ENCODE measurements at regions not wholly inside any gene's neighbourhood (a gene's known extent, or its start where the extent isn't known, plus 50 kb on each side); places are given as distances from the start of the nearest gene placed in this dataset.

GRCh38 chr21:35223480-35224156, 174.5 kb upstream of the RUNX1 start:
- Histone ChIP-seq H3K4me1 (ENCODE audit: control insufficient read depth, insufficient read depth, low read length) (peaks cover 22% of the 10 kb centered on the region), H3K27ac (ENCODE audit: low read depth, low read length) (no peak overlapping the region), H3K4me3 (ENCODE audit: low read depth, low read length) (no peak overlapping the region), H3K9me3 (ENCODE audit: control insufficient read depth, insufficient read depth, low read depth, low read length) (no peaks in the 10 kb centered on the region), H3K27me3 (ENCODE audit: control insufficient read depth, insufficient read depth, low read length) (no peaks in the 10 kb centered on the region), H3K36me3 (ENCODE audit: control insufficient read depth, insufficient read depth, low read length) (no peaks in the 10 kb centered on the region), H3K9ac (ENCODE audit: low read length) (no peak overlapping the region)

- H3K4me1 ChIP-seq (ENCODE audit: control insufficient read depth, insufficient read depth, low read length) = peaks cover 24% of the 10 kb centered on the region
- H3K27me3 ChIP-seq (ENCODE audit: control insufficient read depth, insufficient read depth, low read length) = no peaks in the 10 kb centered on the region
- no peak overlapping the region for H3K9ac ChIP-seq (ENCODE audit: low read length)
- no peak overlapping the region for H3K27ac ChIP-seq (ENCODE audit: low read depth, low read length)
- no peaks in the 10 kb centered on the region for H3K9me3 ChIP-seq (ENCODE audit: control insufficient read depth, insufficient read depth, low read depth, low read length)
- H3K4me3 ChIP-seq (ENCODE audit: low read depth, low read length) = no peak overlapping the region
- H3K36me3 ChIP-seq (ENCODE audit: control insufficient read depth, insufficient read depth, low read length) = no peaks in the 10 kb centered on the region
Observed at GRCh38 chr21:35222541-35222941, 173.4 kb upstream of the RUNX1 start.

- Histone ChIP-seq H3K4me3 (ENCODE audit: low read depth, low read length) (no peak overlapping the region), H3K36me3 (ENCODE audit: control insufficient read depth, insufficient read depth, low read length) (no peaks in the 10 kb centered on the region), H3K9me3 (ENCODE audit: control insufficient read depth, insufficient read depth, low read depth, low read length) (no peaks in the 10 kb centered on the region), H3K27ac (ENCODE audit: low read depth, low read length) (no peak overlapping the region), H3K9ac (ENCODE audit: low read length) (no peak overlapping the region), H3K4me1 (ENCODE audit: control insufficient read depth, insufficient read depth, low read length) (peaks cover 24% of the 10 kb centered on the region), H3K27me3 (ENCODE audit: control insufficient read depth, insufficient read depth, low read length) (no peaks in the 10 kb centered on the region)
Observed at GRCh38 chr21:35222021-35222420, 172.9 kb upstream of the RUNX1 start.

- no peak overlapping the region for H3K27ac ChIP-seq (ENCODE audit: low read depth, low read length)
- H3K36me3 ChIP-seq (ENCODE audit: control insufficient read depth, insufficient read depth, low read length) = no peaks in the 10 kb centered on the region
- no peak overlapping the region for H3K4me3 ChIP-seq (ENCODE audit: low read depth, low read length)
- H3K9ac ChIP-seq (ENCODE audit: low read length) = no peak overlapping the region
- H3K9me3 ChIP-seq (ENCODE audit: control insufficient read depth, insufficient read depth, low read depth, low read length) = no peaks in the 10 kb centered on the region
- peaks cover 12% of the 10 kb centered on the region for H3K4me1 ChIP-seq (ENCODE audit: control insufficient read depth, insufficient read depth, low read length)
- no peaks in the 10 kb centered on the region for H3K27me3 ChIP-seq (ENCODE audit: control insufficient read depth, insufficient read depth, low read length)
Observed at GRCh38 chr21:35220301-35220700, 171.2 kb upstream of the RUNX1 start.

DNA sequence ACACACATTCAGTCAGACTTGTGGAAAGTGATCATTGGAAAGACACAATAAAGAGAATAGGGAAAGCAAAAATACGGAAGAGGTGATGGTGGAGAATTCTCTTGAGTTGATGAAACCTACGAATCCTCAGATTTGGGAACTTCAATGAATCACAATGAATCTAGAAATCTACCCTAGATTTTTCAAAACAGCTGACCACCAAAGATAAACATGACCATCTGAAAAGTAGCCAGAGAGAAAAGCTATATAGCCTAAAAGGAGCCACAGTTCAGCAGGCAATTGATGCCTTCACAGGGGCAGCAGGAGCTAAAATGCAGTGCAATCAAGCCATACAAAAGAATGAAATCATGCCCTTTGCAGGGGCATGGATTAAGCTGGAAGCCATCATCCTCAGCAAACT, 170.6 kb upstream of the RUNX1 start:
- Histone ChIP-seq H3K9ac (ENCODE audit: low read length) (no peak overlapping the region), H3K36me3 (ENCODE audit: control insufficient read depth, insufficient read depth, low read length) (no peaks in the 10 kb centered on the region), H3K4me3 (ENCODE audit: low read depth, low read length) (no peak overlapping the region), H3K27ac (ENCODE audit: low read depth, low read length) (no peak overlapping the region), H3K4me1 (ENCODE audit: control insufficient read depth, insufficient read depth, low read length) (peaks cover 12% of the 10 kb centered on the region), H3K27me3 (ENCODE audit: control insufficient read depth, insufficient read depth, low read length) (no peaks in the 10 kb centered on the region), H3K9me3 (ENCODE audit: control insufficient read depth, insufficient read depth, low read depth, low read length) (no peaks in the 10 kb centered on the region)

DNA sequence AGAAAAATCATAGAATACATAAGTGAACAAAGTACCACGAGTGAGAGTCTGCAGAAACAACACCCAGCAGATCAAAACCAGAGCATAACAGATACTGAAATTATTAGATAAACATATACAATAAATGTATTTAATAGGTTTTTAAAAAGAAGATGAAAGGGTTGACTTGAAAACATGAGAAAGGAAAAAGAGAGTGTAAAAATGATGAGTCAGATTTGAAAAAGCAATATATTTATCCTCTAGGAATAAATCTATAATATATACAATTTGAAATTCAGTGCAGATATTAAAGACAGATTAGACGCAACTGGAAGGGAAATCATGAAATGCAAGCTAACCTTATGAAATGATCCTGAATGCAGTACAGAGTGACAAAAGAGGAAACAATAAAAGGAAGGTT, 170.2 kb upstream of the RUNX1 start:
- no peak overlapping the region for H3K27ac ChIP-seq (ENCODE audit: low read depth, low read length)
- H3K4me3 ChIP-seq (ENCODE audit: low read depth, low read length) = no peak overlapping the region
- no peaks in the 10 kb centered on the region for H3K27me3 ChIP-seq (ENCODE audit: control insufficient read depth, insufficient read depth, low read length)
- no peaks in the 10 kb centered on the region for H3K36me3 ChIP-seq (ENCODE audit: control insufficient read depth, insufficient read depth, low read length)
- H3K9me3 ChIP-seq (ENCODE audit: control insufficient read depth, insufficient read depth, low read depth, low read length) = no peaks in the 10 kb centered on the region
- no peak overlapping the region for H3K9ac ChIP-seq (ENCODE audit: low read length)
- peaks cover 12% of the 10 kb centered on the region for H3K4me1 ChIP-seq (ENCODE audit: control insufficient read depth, insufficient read depth, low read length)

- no peak overlapping the region for H3K4me3 ChIP-seq (ENCODE audit: low read depth, low read length)
- H3K4me1 ChIP-seq (ENCODE audit: control insufficient read depth, insufficient read depth, low read length) = peaks cover 12% of the 10 kb centered on the region
- peak overlapping the region; percentile 21; the same call in 1 of the 2 replicates for H3K27ac ChIP-seq (ENCODE audit: low read depth, low read length)
- H3K27me3 ChIP-seq (ENCODE audit: control insufficient read depth, insufficient read depth, low read length) = no peaks in the 10 kb centered on the region
- H3K9me3 ChIP-seq (ENCODE audit: control insufficient read depth, insufficient read depth, low read depth, low read length) = no peaks in the 10 kb centered on the region
- no peak overlapping the region for H3K9ac ChIP-seq (ENCODE audit: low read length)
- no peaks in the 10 kb centered on the region for H3K36me3 ChIP-seq (ENCODE audit: control insufficient read depth, insufficient read depth, low read length)
Observed at GRCh38 chr21:35217504-35218060, 168.5 kb upstream of the RUNX1 start.

DNA sequence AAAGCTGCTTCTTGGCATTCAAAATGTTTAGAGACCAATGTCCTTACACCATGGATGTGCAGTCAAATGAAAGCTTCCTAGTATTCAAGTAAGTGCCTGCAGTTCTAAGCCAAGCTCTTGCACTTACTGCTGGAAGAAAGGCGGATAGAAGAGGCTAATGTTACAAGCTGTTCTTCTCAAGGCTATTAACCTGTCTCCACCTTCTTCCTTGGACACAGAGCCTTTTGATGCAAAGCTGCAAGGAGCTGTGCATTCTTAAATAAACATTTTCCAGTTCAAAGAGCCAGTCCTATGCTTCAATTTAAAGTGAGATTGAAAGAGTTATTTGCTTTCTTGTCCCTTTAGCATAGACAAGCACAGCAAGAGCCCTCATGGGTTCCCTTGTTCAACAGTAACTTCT, 167.9 kb upstream of the RUNX1 start:
- Histone ChIP-seq H3K27ac (ENCODE audit: low read depth, low read length) (peak overlapping the region; percentile 21; the same call in 1 of the 2 replicates), H3K4me1 (ENCODE audit: control insufficient read depth, insufficient read depth, low read length) (peaks cover 12% of the 10 kb centered on the region), H3K9ac (ENCODE audit: low read length) (no peak overlapping the region), H3K36me3 (ENCODE audit: control insufficient read depth, insufficient read depth, low read length) (no peaks in the 10 kb centered on the region), H3K9me3 (ENCODE audit: control insufficient read depth, insufficient read depth, low read depth, low read length) (no peaks in the 10 kb centered on the region), H3K27me3 (ENCODE audit: control insufficient read depth, insufficient read depth, low read length) (no peaks in the 10 kb centered on the region), H3K4me3 (ENCODE audit: low read depth, low read length) (no peak overlapping the region)

- Histone ChIP-seq H3K9ac (ENCODE audit: low read length) (no peak overlapping the region), H3K4me1 (ENCODE audit: control insufficient read depth, insufficient read depth, low read length) (peaks cover 12% of the 10 kb centered on the region), H3K9me3 (ENCODE audit: control insufficient read depth, insufficient read depth, low read depth, low read length) (no peaks in the 10 kb centered on the region), H3K27me3 (ENCODE audit: control insufficient read depth, insufficient read depth, low read length) (no peaks in the 10 kb centered on the region), H3K27ac (ENCODE audit: low read depth, low read length) (no peak overlapping the region), H3K36me3 (ENCODE audit: control insufficient read depth, insufficient read depth, low read length) (no peaks in the 10 kb centered on the region), H3K4me3 (ENCODE audit: low read depth, low read length) (no peak overlapping the region)
Observed at GRCh38 chr21:35215870-35216269, 166.8 kb upstream of the RUNX1 start.

GRCh38 chr21:35212393-35213127, 163.5 kb upstream of the RUNX1 start:
- no peaks in the 10 kb centered on the region for H3K27me3 ChIP-seq (ENCODE audit: control insufficient read depth, insufficient read depth, low read length)
- H3K4me1 ChIP-seq (ENCODE audit: control insufficient read depth, insufficient read depth, low read length) = peaks cover 7% of the 10 kb centered on the region
- no peaks in the 10 kb centered on the region for H3K36me3 ChIP-seq (ENCODE audit: control insufficient read depth, insufficient read depth, low read length)
- H3K27ac ChIP-seq (ENCODE audit: low read depth, low read length) = no peak overlapping the region
- no peak overlapping the region for H3K4me3 ChIP-seq (ENCODE audit: low read depth, low read length)
- H3K9ac ChIP-seq (ENCODE audit: low read length) = no peak overlapping the region
- H3K9me3 ChIP-seq (ENCODE audit: control insufficient read depth, insufficient read depth, low read depth, low read length) = peaks cover 4% of the 10 kb centered on the region; the same call in 1 of the 2 replicates

DNA sequence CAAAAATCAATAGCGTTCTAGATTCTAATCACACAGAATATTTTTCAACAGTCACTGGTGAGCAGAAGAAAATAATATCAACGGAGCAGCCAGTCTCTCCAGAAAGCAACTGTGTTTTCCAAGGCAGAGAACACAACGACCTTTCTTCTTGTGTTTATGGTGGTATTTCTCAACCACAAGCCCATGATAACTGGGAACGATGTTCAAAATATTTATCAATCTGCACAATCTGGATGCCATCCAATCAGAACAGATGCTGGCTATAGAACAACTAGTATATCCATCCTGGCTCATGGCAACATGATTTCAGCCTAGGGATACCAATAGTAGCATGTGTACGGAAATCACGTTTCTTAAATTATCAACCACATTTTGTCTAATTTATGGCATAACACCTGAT, 162.7 kb upstream of the RUNX1 start:
- H3K4me3 ChIP-seq (ENCODE audit: low read depth, low read length) = no peak overlapping the region
- no peak overlapping the region for H3K27ac ChIP-seq (ENCODE audit: low read depth, low read length)
- H3K4me1 ChIP-seq (ENCODE audit: control insufficient read depth, insufficient read depth, low read length) = no peaks in the 10 kb centered on the region; the same call in 1 of the 2 replicates
- peaks cover 4% of the 10 kb centered on the region; the same call in 1 of the 2 replicates for H3K9me3 ChIP-seq (ENCODE audit: control insufficient read depth, insufficient read depth, low read depth, low read length)
- no peaks in the 10 kb centered on the region for H3K36me3 ChIP-seq (ENCODE audit: control insufficient read depth, insufficient read depth, low read length)
- no peak overlapping the region for H3K9ac ChIP-seq (ENCODE audit: low read length)
- H3K27me3 ChIP-seq (ENCODE audit: control insufficient read depth, insufficient read depth, low read length) = no peaks in the 10 kb centered on the region
